GM21423 (cell line): ENCODE measurements at regions not wholly inside any gene's neighbourhood (a gene's known extent, or its start where the extent isn't known, plus 50 kb on each side); places are given as distances from the start of the nearest gene placed in this dataset.
"Not testable (repeated sequence)": the region's sequence is repeated elsewhere in the genome, so short reads cannot be mapped to it uniquely, and the experiment has no call there.

Experiments
- ATAC-seq: cut with Tn5 transposase; IDR thresholded peaks from one replicate; pipeline ENCODE4 v1.9.1; 2021; ENCODE audit warnings: mild to moderate bottlenecking, moderate library complexity; ENCODE audit not compliant: unreplicated experiment

GRCh38 chr2:59850554-59850953, 702.9 kb downstream of the BCL11A start:
- no peak for ATAC-seq

DNA sequence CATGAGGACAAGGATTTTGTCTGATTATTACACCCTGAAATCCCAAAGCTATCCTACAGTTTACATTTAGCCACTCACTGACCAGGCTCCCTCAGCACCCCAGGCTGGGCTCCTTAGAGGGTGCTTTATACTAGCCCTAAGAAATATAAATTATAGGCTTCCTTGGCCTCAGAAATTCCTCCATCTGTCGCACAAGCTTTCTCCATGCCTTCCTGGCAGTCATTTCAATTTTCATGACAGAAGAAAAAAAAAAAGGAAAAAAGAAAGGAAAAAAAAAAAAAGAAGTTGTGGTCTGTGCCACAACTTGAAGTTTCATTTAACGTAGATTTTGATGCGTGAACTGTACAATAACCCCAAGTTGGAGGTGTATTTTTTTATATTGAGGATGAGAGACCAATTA, 719.5 kb downstream of the BCL11A start:
- ATAC-seq: no peak

DNA sequence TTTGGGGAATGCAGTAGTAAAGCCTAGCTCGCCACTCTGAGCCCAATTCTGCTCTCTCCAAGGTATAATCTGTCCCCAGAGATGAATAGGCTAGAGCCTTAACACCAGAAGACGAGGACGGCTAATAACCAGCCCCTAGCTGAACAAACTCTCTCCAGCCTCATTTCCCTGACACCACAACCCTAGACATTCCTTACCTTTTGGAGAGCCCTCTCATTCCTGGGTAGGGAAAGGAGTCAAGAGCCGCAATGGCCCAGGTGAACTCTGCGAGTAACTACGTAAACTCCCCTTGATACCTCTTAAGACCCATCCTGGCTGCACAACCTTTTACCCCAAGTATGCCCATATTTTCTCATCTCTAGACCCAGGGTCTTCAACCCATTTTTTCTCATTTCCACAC, 722.9 kb downstream of the BCL11A start:
- no peak for ATAC-seq

GRCh38 chr2:59827677-59828076, 725.8 kb downstream of the BCL11A start:
- no peak for ATAC-seq

- ATAC-seq: no peak
Measured at GRCh38 chr2:59826177-59826576, 727.3 kb downstream of the BCL11A start.

DNA sequence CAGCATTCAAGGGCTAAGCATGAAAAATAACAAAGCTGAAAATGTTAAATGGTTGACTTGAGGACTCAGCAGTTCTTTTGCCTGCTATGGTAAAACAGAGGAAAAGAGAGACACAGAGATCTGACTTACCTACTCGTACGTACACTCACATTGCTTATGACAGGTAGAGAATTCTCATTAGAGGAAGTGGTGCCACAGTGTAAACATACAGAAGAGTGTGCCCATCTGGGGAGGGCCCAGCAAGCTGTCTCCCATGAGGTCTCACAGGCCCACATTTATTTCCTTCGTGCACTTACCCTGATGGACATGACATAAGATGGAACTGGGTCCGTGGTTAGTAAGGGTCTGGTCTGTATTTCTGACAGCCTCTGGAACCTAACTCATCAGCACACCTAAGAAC, 729.1 kb downstream of the BCL11A start:
- ATAC-seq: no peak

- ATAC-seq: no peak
Measured at GRCh38 chr2:59816075-59816474, 737.4 kb downstream of the BCL11A start.

DNA sequence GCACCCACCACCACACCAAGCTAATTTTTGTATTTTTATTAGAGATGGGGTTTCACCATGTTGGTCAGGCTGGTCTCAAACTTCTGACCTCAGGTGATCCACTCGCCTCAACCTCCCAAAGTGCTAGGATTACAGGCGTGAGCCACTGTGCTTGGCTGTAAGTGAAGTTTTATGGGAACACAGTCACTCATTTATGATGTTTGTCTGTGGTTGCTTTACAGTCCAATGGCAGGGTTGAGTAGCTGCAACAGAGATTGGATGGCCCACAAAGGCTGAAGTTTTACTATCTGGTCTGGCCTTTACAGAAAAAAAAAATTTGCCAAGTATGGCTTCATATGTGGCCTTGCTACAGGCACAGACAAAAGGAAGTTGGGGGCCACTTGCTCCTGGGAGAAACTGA, 743.2 kb downstream of the BCL11A start:
- not testable (repeated sequence) for ATAC-seq

DNA sequence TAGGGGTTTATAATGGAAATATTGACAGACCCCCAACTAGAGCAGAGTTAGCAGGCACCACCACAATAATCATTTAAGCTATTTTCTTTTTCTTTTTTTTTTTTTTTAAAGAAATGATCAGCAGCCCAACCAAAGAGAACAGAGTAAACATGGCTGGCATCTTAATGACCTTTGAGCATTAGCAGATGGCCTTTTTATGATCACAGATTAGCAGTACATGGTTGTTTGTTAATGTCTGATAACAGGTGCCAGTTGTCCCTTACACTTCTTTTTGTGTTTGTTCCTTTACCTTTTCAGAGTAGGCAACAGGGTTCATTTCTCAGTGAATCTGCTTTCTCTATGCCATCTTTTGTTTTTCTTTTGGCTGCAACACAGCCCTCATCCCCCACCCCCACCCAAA, 747.0 kb downstream of the BCL11A start:
- no peak for ATAC-seq

DNA sequence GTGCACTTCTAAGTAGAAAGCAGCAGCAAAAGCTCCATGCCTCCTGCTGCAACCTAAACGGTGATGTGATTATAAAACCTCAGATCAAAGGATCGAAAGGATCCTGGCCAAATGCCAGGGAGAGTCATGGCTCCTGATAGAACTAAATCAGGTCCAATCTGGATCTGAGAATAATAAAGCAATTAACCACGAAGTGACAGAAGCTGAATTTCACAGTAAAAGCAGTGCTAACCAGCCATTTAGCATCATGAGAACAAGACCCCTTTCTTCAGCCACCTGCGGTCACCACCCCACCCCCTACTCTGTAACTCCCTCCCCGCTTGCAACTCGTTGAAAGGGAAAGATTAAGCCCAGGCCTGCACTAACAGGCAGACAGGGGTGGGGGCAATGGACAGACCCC, 748.7 kb downstream of the BCL11A start:
- ATAC-seq: no peak

DNA sequence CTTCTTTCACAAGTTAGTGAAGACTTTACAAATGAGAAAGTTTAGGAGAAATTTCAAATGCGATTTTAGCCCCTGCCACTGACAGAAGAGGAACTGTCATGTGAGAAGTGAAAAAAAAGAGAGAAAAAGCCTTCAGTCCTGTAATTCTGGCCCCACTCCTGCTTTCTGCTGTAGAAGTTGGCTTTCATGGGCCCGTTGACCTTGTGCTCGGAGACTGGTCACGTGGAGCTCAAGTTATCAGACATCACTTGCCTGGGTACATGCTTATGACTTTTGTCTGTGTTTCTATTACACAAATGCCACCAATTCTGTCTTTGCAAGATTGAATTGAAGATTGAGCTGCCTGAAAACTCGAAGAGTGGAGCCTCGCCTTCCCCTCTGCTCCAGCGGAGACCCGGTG, 749.9 kb downstream of the BCL11A start:
- no peak for ATAC-seq

DNA sequence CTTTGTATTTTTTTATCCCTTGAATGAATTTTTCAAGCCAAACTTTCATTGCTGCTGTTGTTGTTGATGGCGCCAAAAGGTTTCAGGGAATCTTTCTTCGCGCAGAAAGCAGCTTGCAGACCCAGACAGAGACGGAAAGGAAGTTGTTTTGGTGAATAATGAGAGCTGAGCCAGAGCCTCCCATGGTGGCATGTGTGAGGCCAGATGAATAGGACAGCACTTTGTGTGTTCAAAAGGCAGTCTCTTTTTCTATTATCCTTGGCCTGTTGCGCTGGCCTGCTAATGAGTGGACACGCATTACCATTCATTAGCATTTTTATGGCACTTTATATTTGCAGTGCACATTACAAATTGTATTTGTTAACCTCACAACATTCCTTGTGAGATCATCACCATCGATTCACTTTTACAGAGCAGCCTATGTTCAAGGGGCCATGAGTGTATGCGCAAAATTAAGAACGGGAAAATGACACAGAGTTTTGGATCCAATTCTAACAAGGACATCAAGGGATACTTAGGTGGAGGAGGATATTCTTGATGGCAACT, 754.7 kb downstream of the BCL11A start:
- ATAC-seq: no peak

DNA sequence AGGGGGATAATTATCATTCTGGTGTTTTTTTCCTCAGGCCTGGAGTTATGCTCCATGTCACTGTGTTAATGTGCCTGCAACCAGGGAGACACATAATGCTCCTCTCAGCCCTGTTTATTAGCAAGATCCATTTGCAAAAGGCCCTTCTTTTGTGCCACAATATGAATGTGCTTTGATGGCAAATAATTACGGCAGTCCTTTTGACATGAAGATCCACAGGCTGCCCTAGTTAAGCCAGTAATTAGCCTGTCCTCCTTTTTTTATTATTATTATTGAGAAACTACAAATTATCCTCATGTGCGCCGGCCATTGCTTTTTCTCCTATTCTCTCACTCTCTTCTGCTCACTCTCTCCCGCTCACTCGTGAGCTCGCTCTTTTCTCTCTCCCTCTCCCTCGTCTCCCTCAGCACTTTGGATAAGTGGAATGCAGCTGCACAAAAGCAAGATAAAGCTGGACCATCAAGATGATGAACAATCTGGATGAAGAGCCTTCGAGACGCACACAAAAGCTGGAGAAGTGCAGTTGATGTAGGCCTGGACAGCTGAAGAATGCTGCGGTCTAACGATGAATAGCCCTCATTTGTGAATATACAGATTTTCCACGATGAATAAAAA, 762.3 kb downstream of the BCL11A start:
- no peak for ATAC-seq

DNA sequence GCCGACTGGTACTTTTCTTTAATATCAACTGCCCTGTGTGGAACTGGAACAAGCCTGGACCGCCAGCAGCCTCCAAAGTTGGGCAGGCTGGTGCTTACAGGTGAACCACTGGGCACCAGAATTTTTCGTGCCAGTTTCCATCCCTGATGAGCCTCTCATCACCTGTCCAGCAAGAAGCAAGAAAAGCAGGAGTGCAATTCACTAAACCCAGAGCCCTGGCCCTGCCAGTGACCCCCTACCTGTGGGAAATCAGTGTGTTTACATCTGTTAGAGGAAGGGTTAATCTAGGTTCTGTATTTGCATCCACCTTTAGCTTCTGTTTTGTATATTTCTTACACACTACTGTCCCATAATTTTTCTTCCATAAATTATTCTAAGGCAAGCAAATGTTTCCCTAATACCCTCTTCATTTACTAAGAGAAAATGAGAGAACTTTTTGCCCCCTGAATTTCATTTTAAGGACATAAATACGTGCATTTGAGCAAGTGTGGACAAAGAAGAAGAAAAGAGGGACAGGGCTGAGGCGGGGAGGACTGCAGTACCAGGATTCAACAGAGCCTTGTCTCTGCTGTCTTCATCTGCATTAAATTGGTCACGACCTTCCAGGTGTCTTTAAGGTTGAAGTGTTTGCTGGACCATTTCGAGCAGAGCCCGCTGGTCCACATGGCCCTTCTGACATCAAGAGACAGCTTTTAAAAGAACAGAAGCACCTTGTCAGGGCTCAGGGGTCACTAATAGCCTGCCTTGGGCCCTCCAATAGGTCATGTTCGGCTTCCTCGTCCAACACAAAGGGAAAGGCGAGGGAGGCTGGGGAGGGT, 763.1 kb downstream of the BCL11A start:
- no peak for ATAC-seq

DNA sequence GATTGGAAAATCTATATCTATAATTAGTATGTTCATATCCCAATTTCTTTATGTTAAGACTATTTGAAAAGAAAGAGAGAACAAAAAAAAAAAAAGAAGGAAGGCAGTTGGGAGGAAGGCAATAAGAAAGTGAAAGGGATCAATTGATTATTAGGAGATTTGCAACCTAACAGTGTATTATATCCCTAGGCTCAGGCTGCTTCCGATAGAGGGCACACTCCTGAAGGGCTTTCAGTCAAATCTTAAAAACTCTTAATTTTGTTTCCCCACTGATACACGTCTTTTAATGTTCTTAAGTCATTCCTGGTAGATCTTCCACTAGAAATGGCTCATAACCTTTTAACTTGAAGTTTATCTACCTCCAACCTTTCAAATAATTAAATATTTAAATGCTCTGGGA, 763.9 kb downstream of the BCL11A start:
- ATAC-seq: no peak

DNA sequence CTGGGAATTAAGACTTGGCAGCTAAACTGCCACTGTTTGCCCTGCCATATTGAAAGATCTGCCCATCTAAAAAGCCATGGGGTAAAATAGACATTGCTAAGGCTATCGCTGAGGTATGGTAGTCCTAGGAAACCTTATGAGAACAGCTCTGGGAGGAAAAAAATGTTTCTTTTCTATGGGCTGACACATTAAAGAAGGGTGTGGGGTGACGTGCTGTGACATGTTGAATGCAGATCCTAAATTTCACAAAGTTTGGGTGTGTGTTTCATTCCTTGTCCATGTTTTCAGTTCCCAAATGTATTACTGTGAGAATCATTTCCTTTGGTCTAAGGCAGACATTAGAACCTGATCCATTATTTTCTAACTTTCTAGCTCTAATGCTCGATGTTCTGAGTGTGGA, 766.4 kb downstream of the BCL11A start:
- ATAC-seq: no peak

- no peak for ATAC-seq
Measured at GRCh38 chr2:59786684-59787083, 766.8 kb downstream of the BCL11A start.

GRCh38 chr2:59779571-59779970, 773.9 kb downstream of the BCL11A start:
- no peak for ATAC-seq

DNA sequence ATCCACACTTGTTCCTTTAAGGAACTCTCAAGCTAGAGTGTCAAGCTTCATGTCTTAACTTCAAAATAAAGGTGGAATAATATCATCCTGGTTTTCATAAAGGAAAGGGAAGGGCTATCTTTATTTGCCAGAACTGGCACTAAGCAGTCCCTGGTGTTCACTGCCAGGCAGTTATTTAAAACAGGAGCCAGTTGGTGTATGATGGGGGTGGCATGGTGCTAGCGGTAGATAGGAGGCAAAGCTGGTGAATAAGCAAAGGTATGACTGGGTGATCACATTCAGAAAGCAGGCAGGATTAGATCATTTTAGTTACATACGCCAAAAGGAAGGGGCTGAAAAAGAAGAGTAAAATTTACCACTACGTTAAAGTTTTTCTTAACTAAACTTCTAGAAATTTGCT, 776.3 kb downstream of the BCL11A start:
- no peak for ATAC-seq

- ATAC-seq: no peak
Measured at GRCh38 chr2:59776726-59777008, 776.8 kb downstream of the BCL11A start.

GRCh38 chr2:59774821-59775433, 778.5 kb downstream of the BCL11A start:
- ATAC-seq: no peak

DNA sequence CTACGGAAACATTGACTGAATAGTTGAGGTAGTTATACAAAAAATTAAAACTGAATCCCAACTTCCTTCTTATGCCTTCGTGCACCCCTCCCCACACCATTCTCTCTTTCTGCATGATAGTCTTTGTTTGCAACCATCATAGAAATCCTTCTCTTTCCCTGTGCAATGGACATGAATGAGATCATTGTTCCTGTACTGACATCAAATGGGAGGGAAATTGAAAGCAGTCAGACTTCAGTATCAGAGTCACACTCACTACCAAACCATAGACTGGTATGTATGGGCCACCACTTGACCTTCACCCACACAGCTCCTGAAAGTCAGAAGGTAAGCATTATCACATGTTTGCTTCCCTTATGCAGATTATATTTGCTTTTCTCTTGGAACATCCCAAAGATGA, 782.8 kb downstream of the BCL11A start:
- ATAC-seq: no peak
